ENCODE measurements at regions not wholly inside any gene's neighbourhood (a gene's known extent, or its start where the extent isn't known, plus 50 kb on each side); places are given as distances from the start of the nearest gene placed in this dataset.
"Not testable (repeated sequence)": the region's sequence is repeated elsewhere in the genome, so short reads cannot be mapped to it uniquely, and the experiment has no call there.

GRCh38 chr3:105296182-105296822 is 70.4 kb upstream of the ALCAM start:
- DNase-seq, result not testable (repeated sequence)

- DNase-seq, result no peak
Measured at GRCh38 chr3:105304487-105304886, 62.2 kb upstream of the ALCAM start.

- no peak for DNase-seq
Measured at GRCh38 chr3:105315144-105315543, 51.6 kb upstream of the ALCAM start.

- no peak for DNase-seq
Measured at GRCh38 chr3:105315815-105316214, 50.9 kb upstream of the ALCAM start.

GRCh38 chr3:105316331-105316730 is 50.4 kb upstream of the ALCAM start:
- no peak for DNase-seq

Measured in activated CD4-positive, alpha-beta T cell treated with anti-CD3 and anti-CD28 coated beads for 4 hours (primary cell).